GM23338 (cell line): ENCODE measurements at regions not wholly inside any gene's neighbourhood (a gene's known extent, or its start where the extent isn't known, plus 50 kb on each side); places are given as distances from the start of the nearest gene placed in this dataset.

Experiments used
- ATAC-seq: fragments of 200-7000 bp; cut with Tn5 transposase; 3 replicates; pipeline ENCODE4 v1.9.1; 2020
- DNase-seq: peaks from one replicate; pipeline ENCODE4 v3.0.0-alpha.2; 2015; ENCODE audit warnings: low spot score
- H2AFZ ChIP-seq: fragments of 200-600 bp; sonication (generic); 2 replicates; pipeline ENCODE4 v1.8.0; 2016; ENCODE audit warnings: antibody characterized with exemption, mild to moderate bottlenecking, moderate library complexity
- H3F3A ChIP-seq: fragments of 200-600 bp; sonication (generic); replicated peaks from 2 replicates; pipeline ENCODE4 v1.8.0; 2017; ENCODE audit warnings: antibody characterized with exemption, mixed run types, low read depth
- H3K27ac ChIP-seq: fragments of 200-600 bp; sonication (generic); 2 replicates; pipeline ENCODE4 v1.6.1; 2016; ENCODE audit warnings: low read depth
- H3K27me3 ChIP-seq: fragments of 200-600 bp; sonication (generic); 2 replicates; pipeline ENCODE4 v1.8.0; 2016; ENCODE audit warnings: mild to moderate bottlenecking, mixed run types, moderate library complexity; ENCODE audit not compliant: insufficient read depth
- H3K36me3 ChIP-seq: fragments of 200-600 bp; sonication (generic); 2 replicates; pipeline ENCODE4 v1.8.0; 2016; ENCODE audit warnings: mild to moderate bottlenecking; ENCODE audit not compliant: insufficient read depth
- H3K4me1 ChIP-seq: fragments of 200-600 bp; sonication (generic); 2 replicates; pipeline ENCODE4 v1.8.0; 2016; ENCODE audit warnings: mild to moderate bottlenecking, moderate library complexity; ENCODE audit not compliant: insufficient read depth
- H3K4me2 ChIP-seq: fragments of 200-600 bp; sonication (generic); 2 replicates; pipeline ENCODE4 v1.7.1; 2017; ENCODE audit warnings: mixed run types
- H3K4me3 ChIP-seq: fragments of 200-600 bp; sonication (generic); 2 replicates; pipeline ENCODE4 v1.6.1; 2016; ENCODE audit warnings: mixed run types
- H3K79me2 ChIP-seq: fragments of 200-600 bp; sonication (generic); replicated peaks from 2 replicates; pipeline ENCODE4 v1.8.0; 2017; ENCODE audit warnings: mild to moderate bottlenecking; ENCODE audit not compliant: insufficient read depth
- H3K9me2 ChIP-seq: fragments of 200-600 bp; sonication (generic); 2 replicates; pipeline ENCODE4 v1.8.0; 2017; ENCODE audit not compliant: insufficient read depth
- H4K20me1 ChIP-seq: fragments of 200-600 bp; sonication (generic); replicated peaks from 2 replicates; pipeline ENCODE4 v1.8.0; 2017; ENCODE audit warnings: mild to moderate bottlenecking; ENCODE audit not compliant: insufficient read depth
- H3K27ac Mint-ChIP-seq: 2 replicates; pipeline ENCODE4 v1.8.0; 2020; ENCODE audit warnings: inconsistent platforms, mild to moderate bottlenecking, moderate library complexity, mixed read lengths
- H3K27me3 Mint-ChIP-seq: 3 replicates; pipeline ENCODE4 v1.8.0; 2022; ENCODE audit warnings: low read depth, mild to moderate bottlenecking, moderate library complexity, mixed read lengths, inconsistent platforms; ENCODE audit not compliant: insufficient read depth, poor library complexity
- H3K36me3 Mint-ChIP-seq: 3 replicates; pipeline ENCODE4 v1.8.0; 2021; ENCODE audit warnings: low read depth, mild to moderate bottlenecking, inconsistent platforms, moderate library complexity, mixed read lengths
- H3K4me1 Mint-ChIP-seq: 3 replicates; pipeline ENCODE4 v1.8.0; 2020; ENCODE audit warnings: mild to moderate bottlenecking, inconsistent platforms, mixed read lengths
- H3K4me3 Mint-ChIP-seq: 3 replicates; pipeline ENCODE4 v1.8.0; 2021; ENCODE audit warnings: moderate library complexity, mild to moderate bottlenecking, inconsistent platforms, mixed read lengths
- H3K9me3 Mint-ChIP-seq: 3 replicates; pipeline ENCODE4 v1.8.0; 2020; ENCODE audit warnings: moderate library complexity, mild to moderate bottlenecking, inconsistent platforms, mixed read lengths
- CREB1 ChIP-seq: fragments of 250-450 bp; sonication (Bioruptor Pico); IDR thresholded peaks from 2 replicates; pipeline ENCODE4 v1.5.0; 2020; ENCODE audit warnings: low read depth, mild to moderate bottlenecking, moderate library complexity
- CTCF ChIP-seq, 2 experiments: fragments of 200-600 bp in 1 of 2; sonication (generic) in 1 of 2; conservative IDR thresholded peaks; 2 replicates each; pipeline versions ENCODE4 v1.5.1 to v1.6.1; 2016 to 2017; ENCODE audit warnings: antibody characterized with exemption in 2 of 2, low read depth in 2 of 2, mild to moderate bottlenecking in 2 of 2, moderate library complexity in 1 of 2
- EZH2 ChIP-seq: fragments of 200-600 bp; sonication (generic); IDR thresholded peaks from one replicate; pipeline ENCODE4 v1.8.0; 2017; ENCODE audit warnings: antibody characterized with exemption, mild to moderate bottlenecking, low read depth; ENCODE audit not compliant: unreplicated experiment
- JUNB ChIP-seq: IDR thresholded peaks from one replicate; pipeline ENCODE4 v1.6.1; 2016; ENCODE audit warnings: antibody characterized with exemption; ENCODE audit not compliant: unreplicated experiment
- NANOG ChIP-seq: IDR thresholded peaks from 2 replicates; pipeline ENCODE4 v1.6.1; 2016; ENCODE audit warnings: antibody characterized with exemption, borderline replicate concordance
- STAT1 ChIP-seq: IDR thresholded peaks from one replicate; pipeline ENCODE4 v1.6.1; 2016; ENCODE audit warnings: antibody characterized with exemption; ENCODE audit not compliant: unreplicated experiment
- ZNF114 ChIP-seq: fragments of 250-450 bp; sonication (Bioruptor Pico); IDR thresholded peaks from 2 replicates; pipeline ENCODE4 v1.5.0; 2020; ENCODE audit warnings: mild to moderate bottlenecking, moderate library complexity
- ZNF331 ChIP-seq: fragments of 250-450 bp; sonication (Bioruptor Pico); IDR thresholded peaks from 2 replicates; pipeline ENCODE4 v1.5.0; 2020; ENCODE audit warnings: low read depth, mild to moderate bottlenecking, moderate library complexity

DNA sequence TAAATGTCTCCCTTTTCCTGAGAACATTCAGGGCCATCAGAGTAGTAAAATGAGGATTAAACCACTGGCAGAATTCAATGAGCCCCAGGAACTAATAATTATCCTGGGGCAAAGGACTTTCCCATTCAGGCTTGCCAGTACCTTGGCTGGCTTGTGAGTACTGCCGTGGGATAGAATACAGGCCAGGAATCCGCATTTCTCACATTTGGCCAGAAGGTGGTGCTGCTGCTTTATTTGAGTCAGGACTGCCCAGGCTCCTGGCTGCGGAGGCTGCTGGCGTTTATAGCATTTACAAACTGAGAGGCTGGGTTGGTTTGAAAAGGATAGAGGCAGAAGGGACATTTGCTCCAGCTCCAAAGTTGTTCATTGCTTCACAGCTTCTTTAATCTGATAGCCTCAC, 91.4 kb downstream of the RTL9 start:
- H3K4me1 Mint-ChIP-seq = peaks cover 21% of the 10 kb centered on the region
- no peaks in the 10 kb centered on the region for H3K36me3 Mint-ChIP-seq
- peak; percentile 79 for DNase-seq

DNA sequence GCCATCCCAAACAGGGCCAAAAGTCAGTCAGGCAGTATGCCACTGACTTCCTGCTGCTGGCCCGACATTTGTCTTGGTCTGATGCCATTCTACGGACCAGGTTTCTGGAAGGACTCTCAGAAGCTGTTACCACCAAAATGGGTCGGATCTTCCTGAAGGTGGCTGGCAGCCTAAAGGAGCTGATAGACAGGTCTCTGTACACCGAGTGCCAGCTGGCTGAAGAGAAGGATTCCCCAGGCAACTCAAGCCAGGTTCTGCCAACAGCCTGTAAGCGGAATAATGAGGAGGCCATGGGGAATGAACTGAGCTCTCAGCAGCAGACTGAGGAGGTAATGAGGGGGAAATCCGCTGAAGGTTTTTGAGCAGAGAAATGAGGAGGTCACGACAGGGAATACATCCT, 95.7 kb downstream of the RTL9 start:
- ATAC-seq = no peak
- H3K4me3 ChIP-seq = no peak overlapping the region
- H3K27ac ChIP-seq = no peak overlapping the region
- H3K36me3 ChIP-seq = no peaks in the 10 kb centered on the region
- H3K27me3 ChIP-seq = no peaks in the 10 kb centered on the region
- H4K20me1 ChIP-seq = no peaks in the 10 kb centered on the region
- no peaks in the 10 kb centered on the region for H3K4me1 ChIP-seq
- H3K4me3 Mint-ChIP-seq = no peak overlapping the region
- H3K79me2 ChIP-seq = no peaks in the 10 kb centered on the region
- no peak overlapping the region for H3K27ac Mint-ChIP-seq
- no peak for TF ChIP-seq CTCF (conservative IDR thresholded peaks at IDR 0.05; ENCODE audit: low read depth in 2 of 2)
- no peak for TF ChIP-seq CREB1 (CRISPR knock-in tag)
- TF ChIP-seq ZNF114 (CRISPR knock-in tag) = no peak
- TF ChIP-seq EZH2 = no peak
- no peaks in the 10 kb centered on the region for H3K9me2 ChIP-seq
- H2AFZ ChIP-seq = no peak overlapping the region
- DNase-seq = no peak
- H3K36me3 Mint-ChIP-seq = no peaks in the 10 kb centered on the region
- H3K27me3 Mint-ChIP-seq = peaks cover 9% of the 10 kb centered on the region
- no peaks in the 10 kb centered on the region for H3F3A ChIP-seq
- no peak overlapping the region for H3K4me2 ChIP-seq
- H3K4me1 Mint-ChIP-seq = no peaks in the 10 kb centered on the region
- H3K9me3 Mint-ChIP-seq = no peaks in the 10 kb centered on the region; the same call in 2 of the 3 replicates

More for the DNA sequence above, 91.4 kb downstream of the RTL9 start:
- H3K27ac Mint-ChIP-seq = no peak overlapping the region
- no peak overlapping the region for H3K4me3 Mint-ChIP-seq
- Histone ChIP-seq H2AFZ (no peak overlapping the region), H3K4me1 (peaks cover 12% of the 10 kb centered on the region), H4K20me1 (no peaks in the 10 kb centered on the region), H3K27ac (no peak overlapping the region), H3K79me2 (no peaks in the 10 kb centered on the region), H3K36me3 (no peaks in the 10 kb centered on the region), H3F3A (no peaks in the 10 kb centered on the region), H3K27me3 (no peaks in the 10 kb centered on the region), H3K4me2 (no peak overlapping the region), H3K9me2 (no peaks in the 10 kb centered on the region), H3K4me3 (no peak overlapping the region)
- peak; percentile 95 for ATAC-seq
- H3K27me3 Mint-ChIP-seq = peaks cover 11% of the 10 kb centered on the region
- no peaks in the 10 kb centered on the region; the same call in 2 of the 3 replicates for H3K9me3 Mint-ChIP-seq
- TF ChIP-seq EZH2 (no peak), ZNF331 (no peak), STAT1 (no peak), CTCF (conservative IDR thresholded peaks at IDR 0.05; ENCODE audit: low read depth in 2 of 2) (peak; percentile 68 to 83), ZNF114 (CRISPR knock-in tag) (no peak), NANOG (no peak), JUNB (no peak)
